Astrocyte (in vitro differentiated cells and primary cell): ENCODE measurements at regions not wholly inside any gene's neighbourhood (a gene's known extent, or its start where the extent isn't known, plus 50 kb on each side); places are given as distances from the start of the nearest gene placed in this dataset.

ENCODE experiments used
- DNase-seq: peaks from one replicate; pipeline ENCODE4 v3.0.0-alpha.2; 2010; ENCODE audit warnings: low read depth
- FAIRE-seq: peaks from 2 replicates; lab custom pipeline; 2011; peaks lifted over from hg19 to GRCh38; lab: Jason Lieb, UNC
- H2AFZ ChIP-seq: 2 replicates; pipeline ENCODE4 v1.6.0; 2012; ENCODE audit warnings: low read depth, low read length, inconsistent platforms
- H3K27ac ChIP-seq: 2 replicates; pipeline ENCODE4 v1.5.1; 2011; ENCODE audit warnings: low read depth, low read length, inconsistent platforms
- H3K27me3 ChIP-seq: 2 replicates; pipeline ENCODE4 v1.6.0; 2011; ENCODE audit warnings: low read length, inconsistent platforms; ENCODE audit not compliant: insufficient read depth
- H3K36me3 ChIP-seq: 2 replicates; pipeline ENCODE4 v1.5.1; 2011; ENCODE audit warnings: low read length, inconsistent platforms; ENCODE audit not compliant: insufficient read depth
- H3K4me1 ChIP-seq: 2 replicates; pipeline ENCODE4 v1.5.1; 2011; ENCODE audit warnings: low read length, inconsistent platforms; ENCODE audit not compliant: insufficient read depth
- H3K4me2 ChIP-seq: 2 replicates; pipeline ENCODE4 v1.6.0; 2012; ENCODE audit warnings: low read length, inconsistent platforms
- H3K4me3 ChIP-seq: 2 replicates; pipeline ENCODE4 v1.5.1; 2011; ENCODE audit warnings: low read depth, mild to moderate bottlenecking, low read length, inconsistent platforms; ENCODE audit not compliant: insufficient read depth
- H3K79me2 ChIP-seq: 2 replicates; pipeline ENCODE4 v1.6.0; 2012; ENCODE audit warnings: mild to moderate bottlenecking, low read length, inconsistent platforms; ENCODE audit not compliant: insufficient read depth
- H3K9ac ChIP-seq: 2 replicates; pipeline ENCODE4 v1.6.0; 2012; ENCODE audit warnings: mild to moderate bottlenecking, low read length, inconsistent platforms
- H3K9me3 ChIP-seq: 2 replicates; pipeline ENCODE4 v1.5.1; 2012; ENCODE audit warnings: low read depth, mild to moderate bottlenecking, low read length, inconsistent platforms; ENCODE audit not compliant: insufficient read depth
- H4K20me1 ChIP-seq: 2 replicates; pipeline ENCODE4 v1.6.0; 2012; ENCODE audit warnings: low read length, inconsistent platforms; ENCODE audit not compliant: insufficient read depth
- H3K27ac Mint-ChIP-seq: one replicate; pipeline ENCODE4 v1.8.0; 2021; ENCODE audit warnings: mild to moderate bottlenecking, mixed read lengths; ENCODE audit not compliant: unreplicated experiment
- H3K27me3 Mint-ChIP-seq: one replicate; pipeline ENCODE4 v1.8.0; 2021; ENCODE audit warnings: low read depth, mixed read lengths; ENCODE audit not compliant: unreplicated experiment
- H3K36me3 Mint-ChIP-seq: one replicate; pipeline ENCODE4 v1.8.0; 2021; ENCODE audit warnings: low read depth, mixed read lengths; ENCODE audit not compliant: unreplicated experiment
- H3K4me1 Mint-ChIP-seq: one replicate; pipeline ENCODE4 v1.8.0; 2021; ENCODE audit warnings: low read depth, mixed read lengths; ENCODE audit not compliant: unreplicated experiment
- H3K4me3 Mint-ChIP-seq: one replicate; pipeline ENCODE4 v1.8.0; 2021; ENCODE audit warnings: mild to moderate bottlenecking, moderate library complexity, mixed read lengths; ENCODE audit not compliant: unreplicated experiment
- H3K9me3 Mint-ChIP-seq: one replicate; pipeline ENCODE4 v1.8.0; 2021; ENCODE audit warnings: mild to moderate bottlenecking, mixed read lengths; ENCODE audit not compliant: unreplicated experiment
- CTCF ChIP-seq: IDR thresholded peaks from 2 replicates; pipeline ENCODE4 v1.5.1; 2011; ENCODE audit warnings: low read depth, mild to moderate bottlenecking, inconsistent platforms, low read length, moderate library complexity; ENCODE audit not compliant: insufficient read depth
- EZH2 ChIP-seq: IDR thresholded peaks from 2 replicates; pipeline ENCODE4 v1.6.1; 2012; ENCODE audit warnings: mild to moderate bottlenecking, low read length, inconsistent platforms; ENCODE audit not compliant: insufficient read depth

DNA sequence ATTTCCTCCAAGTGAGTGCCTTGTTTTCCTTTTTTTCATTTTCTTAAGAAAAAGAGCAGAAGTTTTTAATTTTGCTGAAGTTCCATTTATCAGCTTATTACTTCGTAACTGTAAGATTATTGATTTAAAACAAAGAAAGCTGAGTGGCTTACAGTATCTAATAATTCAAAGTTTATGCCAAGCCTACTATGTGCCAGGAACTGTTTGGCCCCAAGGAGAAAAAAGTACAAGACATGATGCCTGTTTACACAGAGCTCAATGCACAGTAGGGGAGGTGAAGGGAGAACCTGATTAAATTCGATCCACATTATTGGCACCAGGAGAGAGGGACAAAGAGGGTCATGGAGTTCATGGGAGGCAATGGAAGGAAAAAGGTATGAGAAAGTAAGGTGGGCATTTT, 419.3 kb upstream of the ZMIZ1 start:
- DNase-seq (no peak), FAIRE-seq (no peak)
- H3K9ac ChIP-seq: no peak overlapping the region
- peaks cover 5% of the 10 kb centered on the region for H3K4me1 ChIP-seq
- Mint-ChIP-seq H3K27ac (no peak overlapping the region), H3K4me3 (no peak overlapping the region), H3K4me1 (peaks cover 8% of the 10 kb centered on the region), H3K27me3 (peaks cover 50% of the 10 kb centered on the region), H3K9me3 (peaks cover 12% of the 10 kb centered on the region), H3K36me3 (no peaks in the 10 kb centered on the region)
- H3K27ac ChIP-seq: no peak overlapping the region
- H3K9me3 ChIP-seq: no peaks in the 10 kb centered on the region
- H3K4me2 ChIP-seq: no peak overlapping the region
- H3K27me3 ChIP-seq: no peaks in the 10 kb centered on the region
- H3K36me3 ChIP-seq: no peaks in the 10 kb centered on the region
- H2AFZ ChIP-seq: no peak overlapping the region
- no peaks in the 10 kb centered on the region for H4K20me1 ChIP-seq
- TF ChIP-seq EZH2: no peak
- no peak for TF ChIP-seq CTCF
- H3K79me2 ChIP-seq: no peaks in the 10 kb centered on the region
- no peak overlapping the region for H3K4me3 ChIP-seq

- Mint-ChIP-seq H3K4me1 (peaks cover 8% of the 10 kb centered on the region), H3K36me3 (no peaks in the 10 kb centered on the region), H3K27me3 (peaks cover 57% of the 10 kb centered on the region), H3K9me3 (peaks cover 8% of the 10 kb centered on the region), H3K4me3 (no peak overlapping the region), H3K27ac (no peak overlapping the region)
- FAIRE-seq (no peak), DNase-seq (no peak)
- Histone ChIP-seq H2AFZ (no peak overlapping the region), H4K20me1 (no peaks in the 10 kb centered on the region), H3K27ac (no peak overlapping the region), H3K4me3 (no peak overlapping the region), H3K79me2 (no peaks in the 10 kb centered on the region), H3K36me3 (no peaks in the 10 kb centered on the region), H3K4me2 (no peak overlapping the region), H3K9ac (no peak overlapping the region), H3K9me3 (no peaks in the 10 kb centered on the region), H3K27me3 (no peaks in the 10 kb centered on the region), H3K4me1 (peaks cover 5% of the 10 kb centered on the region)
- TF ChIP-seq CTCF (no peak), EZH2 (no peak)
These were observed 418.6 kb upstream of the ZMIZ1 start for GRCh38 chr10:78650122-78650521.

DNA sequence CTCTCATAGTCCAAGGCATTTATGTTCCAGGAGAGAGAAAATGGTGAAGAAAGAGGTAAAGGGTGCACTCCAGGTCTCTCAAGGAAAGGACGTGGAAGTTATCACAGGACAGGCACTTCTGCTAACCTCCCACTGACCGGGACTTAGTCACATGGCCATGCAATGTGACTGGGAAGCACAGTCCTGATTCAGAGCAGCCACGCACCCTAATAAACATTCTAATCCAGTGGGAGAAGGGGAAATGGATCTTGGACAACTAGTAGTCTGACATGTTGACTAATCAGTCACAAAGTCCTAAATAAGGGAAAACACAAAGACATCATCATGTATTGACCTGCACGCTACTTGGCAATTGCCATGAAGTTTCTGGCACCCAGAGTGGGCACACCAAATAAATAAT, 417.5 kb upstream of the ZMIZ1 start:
- Histone ChIP-seq H3K36me3 (no peaks in the 10 kb centered on the region), H3K9me3 (no peaks in the 10 kb centered on the region), H3K27ac (no peak overlapping the region), H4K20me1 (no peaks in the 10 kb centered on the region), H3K4me2 (no peak overlapping the region), H3K4me3 (no peak overlapping the region), H3K27me3 (no peaks in the 10 kb centered on the region), H3K4me1 (peaks cover 11% of the 10 kb centered on the region), H3K79me2 (no peaks in the 10 kb centered on the region), H3K9ac (no peak overlapping the region), H2AFZ (no peak overlapping the region)
- no peak for TF ChIP-seq EZH2
- Mint-ChIP-seq H3K27ac (no peak overlapping the region), H3K4me3 (no peak overlapping the region), H3K9me3 (peaks cover 6% of the 10 kb centered on the region), H3K36me3 (no peaks in the 10 kb centered on the region), H3K4me1 (peaks cover 8% of the 10 kb centered on the region), H3K27me3 (peaks cover 54% of the 10 kb centered on the region)
- FAIRE-seq: no peak
- no peak for DNase-seq
